Gastrocnemius medialis (tissue), 4 donors: ENCODE measurements at regions not wholly inside any gene's neighbourhood (a gene's known extent, or its start where the extent isn't known, plus 50 kb on each side); places are given as distances from the start of the nearest gene placed in this dataset.

Experiments used
- CTCF ChIP-seq, 5 experiments: fragments of 450-650 bp in 3 of 5; fragments of 200-600 bp in 2 of 5; sonication (generic) in 2 of 5; IDR thresholded peaks in 4 of 5; conservative IDR thresholded peaks in 1 of 5; 1 replicate in 4 of 5; 2 replicates in 1 of 5; pipeline ENCODE4 v1.5.1; 2016 to 2019; ENCODE audit warnings: antibody characterized with exemption in 5 of 5, mild to moderate bottlenecking in 3 of 5, moderate library complexity in 3 of 5
- POLR2A ChIP-seq, 2 donors: fragments of 450-650 bp; IDR thresholded peaks; one replicate each; pipeline ENCODE4 v1.6.1; 2017; ENCODE audit warnings: antibody characterized with exemption in 2 of 2, mild to moderate bottlenecking in 2 of 2, moderate library complexity in 2 of 2

GRCh38 chr13:76329004-76329403, 557.2 kb downstream of the KCTD12 start:
- TF ChIP-seq POLR2A (IDR thresholded peaks at IDR 0.05) (no peak), CTCF (IDR thresholded peaks at IDR 0.05 in 4 of 5, conservative IDR thresholded peaks at IDR 0.05 in 1 of 5) (no peak)
